ENCODE measurements at regions not wholly inside any gene's neighbourhood (a gene's known extent, or its start where the extent isn't known, plus 50 kb on each side); places are given as distances from the start of the nearest gene placed in this dataset.
"Not testable (repeated sequence)": the region's sequence is repeated elsewhere in the genome, so short reads cannot be mapped to it uniquely, and the experiment has no call there.

DNA sequence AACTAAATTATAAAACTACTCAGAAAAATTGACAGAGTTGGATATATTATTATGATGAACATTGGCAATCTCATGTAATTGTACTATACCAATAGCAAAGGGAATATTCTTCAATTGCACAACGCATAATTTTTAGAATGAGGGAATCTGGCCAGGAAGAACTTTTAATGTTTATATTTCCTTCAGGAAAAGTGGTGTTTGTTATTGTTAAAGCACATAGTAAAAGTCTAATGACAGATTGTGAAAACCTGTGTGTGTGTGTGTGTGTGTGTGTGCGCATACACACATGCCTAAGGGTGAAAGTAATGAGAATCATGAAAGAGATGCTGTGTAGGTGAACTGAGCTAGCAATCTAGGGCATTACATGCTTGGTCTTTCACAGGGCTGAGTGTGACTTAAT lies 877.7 kb downstream of the SLC6A15 start:
- Histone ChIP-seq H3K4me3 (ENCODE audit: low read depth, low read length) (no peak overlapping the region), H3K27me3 (ENCODE audit: control insufficient read depth, insufficient read depth, low read length) (no peaks in the 10 kb centered on the region), H3K36me3 (ENCODE audit: control insufficient read depth, insufficient read depth, low read length) (no peaks in the 10 kb centered on the region)
- FAIRE-seq (no peak), DNase-seq (ENCODE audit: low read depth) (no peak)
- TF ChIP-seq, protein P1, sequence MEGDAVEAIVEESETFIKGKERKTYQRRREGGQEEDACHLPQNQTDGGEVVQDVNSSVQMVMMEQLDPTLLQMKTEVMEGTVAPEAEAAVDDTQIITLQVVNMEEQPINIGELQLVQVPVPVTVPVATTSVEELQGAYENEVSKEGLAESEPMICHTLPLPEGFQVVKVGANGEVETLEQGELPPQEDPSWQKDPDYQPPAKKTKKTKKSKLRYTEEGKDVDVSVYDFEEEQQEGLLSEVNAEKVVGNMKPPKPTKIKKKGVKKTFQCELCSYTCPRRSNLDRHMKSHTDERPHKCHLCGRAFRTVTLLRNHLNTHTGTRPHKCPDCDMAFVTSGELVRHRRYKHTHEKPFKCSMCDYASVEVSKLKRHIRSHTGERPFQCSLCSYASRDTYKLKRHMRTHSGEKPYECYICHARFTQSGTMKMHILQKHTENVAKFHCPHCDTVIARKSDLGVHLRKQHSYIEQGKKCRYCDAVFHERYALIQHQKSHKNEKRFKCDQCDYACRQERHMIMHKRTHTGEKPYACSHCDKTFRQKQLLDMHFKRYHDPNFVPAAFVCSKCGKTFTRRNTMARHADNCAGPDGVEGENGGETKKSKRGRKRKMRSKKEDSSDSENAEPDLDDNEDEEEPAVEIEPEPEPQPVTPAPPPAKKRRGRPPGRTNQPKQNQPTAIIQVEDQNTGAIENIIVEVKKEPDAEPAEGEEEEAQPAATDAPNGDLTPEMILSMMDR (IDR thresholded peaks at IDR 0.05; ENCODE audit: insufficient read depth, low read length, severe bottlenecking), result no peak

DNA sequence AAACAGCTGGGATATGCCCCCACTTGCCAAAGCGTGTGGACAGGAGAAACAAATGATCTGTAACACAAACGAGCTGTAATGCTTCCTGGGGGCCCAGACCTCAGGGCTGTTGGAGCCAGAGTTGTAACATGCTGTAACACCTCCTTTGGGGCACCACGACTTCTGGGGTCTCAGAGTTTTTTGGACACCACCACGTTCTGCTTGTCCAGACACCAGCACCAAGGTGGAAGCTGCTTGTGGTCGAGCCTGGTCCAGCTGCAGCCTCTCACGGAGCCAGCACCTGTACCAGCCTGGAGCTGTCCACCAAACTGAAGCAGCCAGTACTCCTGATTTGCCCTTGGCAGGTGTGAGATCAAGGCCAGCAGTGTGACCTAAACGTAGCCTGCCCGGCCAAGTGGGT lies 879.4 kb downstream of the SLC6A15 start:
- peak; percentile 13 for FAIRE-seq
- no peak for DNase-seq (ENCODE audit: low read depth)
- H3K36me3 ChIP-seq (ENCODE audit: control insufficient read depth, insufficient read depth, low read length), result no peaks in the 10 kb centered on the region

DNA sequence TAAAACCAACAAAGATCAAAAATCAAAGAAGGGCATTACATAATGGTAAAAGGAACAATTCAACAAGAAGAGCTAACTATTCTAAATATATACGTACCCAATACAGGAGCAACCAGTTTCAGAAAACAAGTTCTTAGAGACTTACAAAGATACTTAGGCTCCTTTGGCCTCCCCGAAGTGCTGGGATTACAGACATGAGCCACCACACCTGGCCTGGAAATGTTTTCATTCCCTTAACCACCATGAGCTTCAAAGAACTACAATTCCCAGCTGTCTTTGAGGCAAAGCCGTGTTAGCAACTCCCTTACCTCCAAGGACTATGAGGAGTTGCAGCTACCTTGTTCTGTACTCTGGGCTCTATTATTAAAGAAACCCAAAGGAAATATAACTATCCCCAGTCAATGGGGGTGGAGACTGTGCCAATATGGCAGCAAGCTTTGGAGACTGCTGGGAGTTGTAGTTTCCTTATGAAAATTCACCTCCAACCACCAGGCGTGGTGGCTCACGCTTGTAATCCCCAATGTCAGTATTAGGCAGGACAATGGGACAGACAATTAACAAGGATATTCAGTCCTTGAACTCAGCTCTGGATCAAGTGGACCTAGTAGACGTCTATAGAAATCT lies 893.9 kb downstream of the SLC6A15 start:
- FAIRE-seq; H3K27me3 ChIP-seq (ENCODE audit: control insufficient read depth, insufficient read depth, low read length); H3K4me3 ChIP-seq (ENCODE audit: low read depth, low read length); DNase-seq (ENCODE audit: low read depth); H3K36me3 ChIP-seq (ENCODE audit: control insufficient read depth, insufficient read depth, low read length): not testable (repeated sequence)

More for the DNA sequence above, 879.4 kb downstream of the SLC6A15 start:
- no peaks in the 10 kb centered on the region for H3K27me3 ChIP-seq (ENCODE audit: control insufficient read depth, insufficient read depth, low read length)
- H3K4me3 ChIP-seq (ENCODE audit: low read depth, low read length), result no peak overlapping the region
- TF ChIP-seq, protein P1 (IDR thresholded peaks at IDR 0.05; ENCODE audit: insufficient read depth, low read length, severe bottlenecking), result no peak

DNA sequence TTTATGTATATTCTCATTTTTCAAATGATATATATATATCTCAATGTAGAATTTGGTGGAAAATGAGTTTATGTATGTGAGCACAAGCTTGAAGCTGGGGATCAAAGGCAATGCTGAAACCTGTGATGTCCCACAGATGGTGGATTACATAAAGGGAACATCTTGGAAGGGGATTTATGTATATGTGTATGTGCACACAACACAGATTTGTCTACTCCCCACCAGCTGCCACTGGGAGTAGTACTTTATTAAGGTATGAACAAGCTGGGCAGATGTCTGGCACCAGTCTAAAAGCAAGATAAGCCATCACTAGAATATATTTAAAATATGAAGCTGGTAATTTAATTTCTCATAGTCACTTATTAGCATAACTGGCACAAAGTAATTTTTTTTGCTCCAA lies 895.6 kb downstream of the SLC6A15 start:
- TF ChIP-seq, protein P1 (IDR thresholded peaks at IDR 0.05; ENCODE audit: insufficient read depth, low read length, severe bottlenecking), result no peak
- FAIRE-seq (no peak), DNase-seq (ENCODE audit: low read depth) (no peak)
- Histone ChIP-seq H3K36me3 (ENCODE audit: control insufficient read depth, insufficient read depth, low read length) (no peaks in the 10 kb centered on the region), H3K27me3 (ENCODE audit: control insufficient read depth, insufficient read depth, low read length) (no peaks in the 10 kb centered on the region), H3K4me3 (ENCODE audit: low read depth, low read length) (no peak overlapping the region)

DNA sequence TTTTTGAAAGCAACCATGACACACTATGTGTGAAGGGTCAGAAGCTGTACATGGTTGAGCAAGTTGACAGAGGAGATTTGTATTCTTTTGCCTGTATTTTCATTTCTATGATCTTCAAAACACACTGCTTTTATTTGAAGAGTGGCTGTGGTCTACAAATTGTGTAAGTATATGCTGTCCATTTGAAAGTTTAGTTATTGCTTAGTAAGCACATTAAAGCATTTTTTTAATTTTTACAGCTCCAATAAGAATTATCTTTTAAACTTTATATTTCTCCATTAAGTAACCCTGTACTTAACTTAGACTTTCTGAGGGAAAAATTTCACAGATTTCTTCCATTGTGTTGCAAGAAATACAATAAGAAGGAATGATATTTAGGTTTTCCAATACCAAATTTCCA lies 915.2 kb downstream of the SLC6A15 start:
- no peak for FAIRE-seq
- TF ChIP-seq, protein P1 (IDR thresholded peaks at IDR 0.05; ENCODE audit: insufficient read depth, low read length, severe bottlenecking), result no peak
- no peak overlapping the region for H3K4me3 ChIP-seq (ENCODE audit: low read depth, low read length)

DNA sequence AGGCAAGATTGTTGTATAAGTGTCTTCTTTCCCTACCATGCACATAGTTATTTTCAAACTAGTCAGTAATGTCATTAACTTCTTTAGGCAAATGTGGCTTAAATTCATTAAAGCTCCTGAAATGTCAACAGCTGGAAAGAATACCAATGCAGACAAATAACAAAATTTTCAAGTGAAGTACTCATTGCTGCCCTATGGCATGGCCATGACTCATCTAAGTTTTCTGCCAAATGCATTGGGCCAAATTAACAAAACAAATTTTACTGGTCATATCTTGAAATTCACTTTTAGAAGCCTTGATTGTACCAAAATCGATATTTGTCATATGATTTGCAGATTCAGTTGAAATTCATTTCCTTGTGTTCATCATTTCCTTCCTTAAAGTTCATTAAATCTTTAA lies 915.9 kb downstream of the SLC6A15 start:
- TF ChIP-seq, protein P1 (IDR thresholded peaks at IDR 0.05; ENCODE audit: insufficient read depth, low read length, severe bottlenecking), result no peak
- FAIRE-seq (no peak), DNase-seq (ENCODE audit: low read depth) (peak; percentile 16)
- Histone ChIP-seq H3K27me3 (ENCODE audit: control insufficient read depth, insufficient read depth, low read length) (no peaks in the 10 kb centered on the region), H3K36me3 (ENCODE audit: control insufficient read depth, insufficient read depth, low read length) (no peaks in the 10 kb centered on the region), H3K4me3 (ENCODE audit: low read depth, low read length) (no peak overlapping the region)

More for the DNA sequence above, 915.2 kb downstream of the SLC6A15 start:
- Histone ChIP-seq H3K36me3 (ENCODE audit: control insufficient read depth, insufficient read depth, low read length) (no peaks in the 10 kb centered on the region), H3K27me3 (ENCODE audit: control insufficient read depth, insufficient read depth, low read length) (no peaks in the 10 kb centered on the region)
- DNase-seq (ENCODE audit: low read depth), result no peak

Measured in bronchial epithelial cell (primary cell).